NK-92 treated with Interleukin-12 subunit alpha and Interleukin-12 subunit beta, amount 100 ng/mL, for 24 hours (cell line): ENCODE measurements at regions not wholly inside any gene's neighbourhood (a gene's known extent, or its start where the extent isn't known, plus 50 kb on each side); places are given as distances from the start of the nearest gene placed in this dataset.

ENCODE experiments used
- DNase-seq: peaks from one replicate; lab custom pipeline; 2025; lab: John Stamatoyannopoulos, UW

- DNase-seq, result no peak
Measured at GRCh38 chr10:130559547-130559880, 423.3 kb downstream of the GLRX3 start.

- DNase-seq, result no peak
Measured at GRCh38 chr10:130560116-130560515, 423.9 kb downstream of the GLRX3 start.

GRCh38 chr10:130560573-130560972 is 424.4 kb downstream of the GLRX3 start:
- no peak for DNase-seq

GRCh38 chr10:130561681-130562080 is 425.5 kb downstream of the GLRX3 start:
- no peak for DNase-seq

- no peak for DNase-seq
Measured at GRCh38 chr10:130567011-130567410, 430.8 kb downstream of the GLRX3 start.

- DNase-seq, result no peak
Measured at GRCh38 chr10:130567436-130567835, 431.2 kb downstream of the GLRX3 start.

- DNase-seq, result no peak
Measured at GRCh38 chr10:130568246-130568645, 432.1 kb downstream of the GLRX3 start.

GRCh38 chr10:130570074-130570473 is 433.9 kb downstream of the GLRX3 start:
- DNase-seq, result no peak

- no peak for DNase-seq
Measured at GRCh38 chr10:130571674-130572073, 435.5 kb downstream of the GLRX3 start.

GRCh38 chr10:130573446-130573845 is 437.3 kb downstream of the GLRX3 start:
- no peak for DNase-seq

GRCh38 chr10:130575756-130576285 is 439.6 kb downstream of the GLRX3 start:
- no peak for DNase-seq

GRCh38 chr10:130576427-130576826 is 440.2 kb downstream of the GLRX3 start:
- no peak for DNase-seq

- DNase-seq, result no peak
Measured at GRCh38 chr10:130577039-130577438, 440.8 kb downstream of the GLRX3 start.

- DNase-seq, result no peak
Measured at GRCh38 chr10:130578532-130579289, 442.5 kb downstream of the GLRX3 start.

GRCh38 chr10:130579913-130580312 is 443.7 kb downstream of the GLRX3 start:
- DNase-seq, result no peak

- no peak for DNase-seq
Measured at GRCh38 chr10:130580975-130581374, 444.8 kb downstream of the GLRX3 start.

GRCh38 chr10:130587718-130588117 is 451.5 kb downstream of the GLRX3 start:
- no peak for DNase-seq

- DNase-seq, result no peak
Measured at GRCh38 chr10:130606001-130606405, 469.8 kb downstream of the GLRX3 start.

- no peak for DNase-seq
Measured at GRCh38 chr10:130607366-130607765, 471.2 kb downstream of the GLRX3 start.

GRCh38 chr10:130611239-130611638 is 475.0 kb downstream of the GLRX3 start:
- DNase-seq, result no peak

- DNase-seq, result no peak
Measured at GRCh38 chr10:130615457-130615856, 479.3 kb downstream of the GLRX3 start.

GRCh38 chr10:130617985-130618384 is 481.8 kb downstream of the GLRX3 start:
- no peak for DNase-seq

GRCh38 chr10:130618647-130619046 is 482.5 kb downstream of the GLRX3 start:
- no peak for DNase-seq

GRCh38 chr10:130621231-130621775 is 485.1 kb downstream of the GLRX3 start:
- DNase-seq, result no peak
